ENCODE measurements at regions not wholly inside any gene's neighbourhood (a gene's known extent, or its start where the extent isn't known, plus 50 kb on each side); places are given as distances from the start of the nearest gene placed in this dataset.

- in situ Hi-C loops (cut with MboI; ENCODE audit: low sequenced_read_pairs), result no loop called here
These were observed 70.1 kb upstream of the PCDH18 start for GRCh38 chr4:137602436-137602835.

GRCh38 chr4:137601934-137602333, 69.6 kb upstream of the PCDH18 start:
- in situ Hi-C loops (cut with MboI; ENCODE audit: low sequenced_read_pairs), result no loop called here

- in situ Hi-C loops (cut with MboI; ENCODE audit: low sequenced_read_pairs), result no loop called here
These were observed 67.4 kb upstream of the PCDH18 start for GRCh38 chr4:137599734-137600133.

- in situ Hi-C loops (cut with MboI; ENCODE audit: low sequenced_read_pairs), result no loop called here
These were observed 65.6 kb upstream of the PCDH18 start for GRCh38 chr4:137597752-137598430.

GRCh38 chr4:137587796-137588195, 55.5 kb upstream of the PCDH18 start:
- in situ Hi-C loops (cut with MboI; ENCODE audit: low sequenced_read_pairs), result no loop called here

GRCh38 chr4:137583671-137584070, 51.4 kb upstream of the PCDH18 start:
- in situ Hi-C loops (cut with MboI; ENCODE audit: low sequenced_read_pairs), result no loop called here

Data from HL-60/S4 (cell line).